HG03064 (cell line): ENCODE measurements at regions not wholly inside any gene's neighbourhood (a gene's known extent, or its start where the extent isn't known, plus 50 kb on each side); places are given as distances from the start of the nearest gene placed in this dataset.
"Not testable (repeated sequence)": the region's sequence is repeated elsewhere in the genome, so short reads cannot be mapped to it uniquely, and the experiment has no call there.

Source experiments
- ATAC-seq: cut with Tn5 transposase; IDR thresholded peaks from one replicate; pipeline ENCODE4 v1.9.1; 2021; ENCODE audit warnings: low read depth; ENCODE audit not compliant: unreplicated experiment

DNA sequence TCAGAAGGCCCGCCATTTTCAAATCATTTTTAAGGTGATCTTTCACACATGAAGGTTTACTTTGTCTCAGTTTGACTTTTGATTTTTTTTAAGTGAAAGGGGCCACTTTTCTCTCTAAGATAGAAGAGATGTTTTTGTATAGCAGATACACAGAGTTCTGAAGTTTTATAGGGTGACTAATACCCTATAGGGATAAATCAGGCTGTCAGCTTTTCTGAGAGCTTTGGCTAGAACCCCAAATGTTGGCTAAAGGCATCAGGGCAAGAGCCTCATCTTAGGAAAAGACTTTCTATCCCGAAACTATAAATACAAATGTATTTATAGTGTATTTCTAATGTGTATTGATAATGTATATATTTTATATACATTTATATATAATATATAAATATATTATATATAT is 181.4 kb downstream of the TBX18 start:
- ATAC-seq, result no peak

DNA sequence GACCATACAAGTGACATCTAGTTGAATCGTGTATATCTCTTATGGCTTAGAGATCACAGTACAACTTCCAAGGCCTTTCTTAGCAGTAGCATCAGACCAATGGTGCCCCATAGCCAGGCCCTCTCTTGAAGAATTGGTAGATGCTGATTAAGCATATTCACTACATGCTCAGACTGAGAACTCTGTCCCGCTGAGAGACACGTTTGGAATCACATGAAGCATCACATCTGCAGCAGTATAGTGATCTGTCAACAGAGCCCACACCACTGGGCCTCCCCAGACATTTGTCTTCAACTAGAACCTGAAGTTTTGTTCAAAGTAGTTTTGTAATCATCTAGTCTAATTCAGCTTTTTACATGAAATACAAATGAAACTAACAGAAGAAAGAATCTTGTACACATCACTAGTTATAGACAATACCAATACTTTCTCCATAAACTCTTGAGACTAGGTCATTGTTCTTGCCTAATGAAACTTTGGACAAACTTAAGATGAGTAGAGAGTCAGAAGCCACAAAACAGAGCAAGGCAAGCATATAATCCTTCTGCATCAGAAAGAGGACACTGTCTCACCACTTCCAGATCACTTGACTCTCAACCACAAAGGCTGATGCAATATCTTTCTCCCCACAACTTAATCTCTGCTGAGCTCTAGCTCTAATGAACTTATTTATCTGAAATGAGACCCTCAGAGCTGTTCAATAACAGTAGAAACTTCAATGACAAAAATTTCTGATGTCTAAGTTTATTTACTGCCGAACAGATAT is 182.7 kb downstream of the TBX18 start:
- no peak for ATAC-seq

DNA sequence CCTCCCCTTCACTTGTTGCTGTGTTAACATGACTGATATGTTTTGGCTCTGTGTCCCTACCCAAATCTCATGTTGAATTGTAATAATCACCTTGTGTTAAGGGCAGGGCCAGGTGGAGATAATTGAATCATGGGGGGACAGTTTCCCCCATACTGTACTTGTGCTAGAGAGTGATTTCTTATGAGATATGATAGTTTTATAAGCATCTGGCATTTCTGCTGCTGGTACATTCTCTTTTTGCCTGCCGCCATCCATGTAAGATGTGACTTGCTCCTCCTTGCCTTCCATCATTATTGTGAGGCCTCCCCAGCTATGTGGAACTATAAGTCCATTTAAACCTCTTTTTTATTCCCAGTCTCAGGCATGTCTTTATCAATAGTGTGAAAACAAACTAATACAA is 185.0 kb downstream of the TBX18 start:
- ATAC-seq, result no peak

DNA sequence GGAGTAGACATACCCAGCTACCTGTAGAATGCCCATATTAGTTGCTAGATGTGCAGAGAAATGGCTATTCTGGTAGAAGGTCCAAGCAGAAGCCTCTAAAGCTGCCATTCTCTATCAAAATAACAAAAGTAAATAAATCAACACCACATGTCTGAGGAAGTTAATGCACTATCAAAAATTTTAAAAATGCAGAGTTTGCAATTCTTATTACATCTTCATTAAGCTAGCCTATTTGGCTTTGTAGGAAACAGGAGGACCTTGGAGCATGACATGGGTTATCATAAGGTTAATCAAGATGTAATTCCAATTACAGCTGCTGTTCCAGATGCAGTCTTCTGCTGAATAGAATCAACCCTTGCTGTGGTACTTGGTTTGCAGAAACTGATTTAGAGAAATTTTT is 188.4 kb downstream of the TBX18 start:
- no peak for ATAC-seq

DNA sequence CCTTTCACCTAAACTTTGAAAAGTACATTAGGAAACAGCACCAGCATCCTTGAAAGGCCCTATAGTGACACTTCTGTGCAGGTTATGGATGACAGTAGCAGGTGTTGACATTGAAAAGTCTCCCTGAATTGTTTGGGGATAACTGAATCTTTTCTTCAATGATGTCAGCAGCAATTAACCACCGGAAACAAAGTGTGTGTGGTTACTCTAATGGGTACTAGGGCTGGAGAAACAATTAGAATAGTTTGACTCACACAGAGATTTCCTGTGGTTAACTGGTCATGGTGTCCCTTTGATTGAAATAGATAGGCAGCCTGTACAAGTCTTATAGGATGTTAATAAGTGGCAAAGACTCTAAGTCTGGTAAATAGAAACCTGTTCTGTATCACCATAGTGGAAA is 189.1 kb downstream of the TBX18 start:
- ATAC-seq, result peak; percentile 96

DNA sequence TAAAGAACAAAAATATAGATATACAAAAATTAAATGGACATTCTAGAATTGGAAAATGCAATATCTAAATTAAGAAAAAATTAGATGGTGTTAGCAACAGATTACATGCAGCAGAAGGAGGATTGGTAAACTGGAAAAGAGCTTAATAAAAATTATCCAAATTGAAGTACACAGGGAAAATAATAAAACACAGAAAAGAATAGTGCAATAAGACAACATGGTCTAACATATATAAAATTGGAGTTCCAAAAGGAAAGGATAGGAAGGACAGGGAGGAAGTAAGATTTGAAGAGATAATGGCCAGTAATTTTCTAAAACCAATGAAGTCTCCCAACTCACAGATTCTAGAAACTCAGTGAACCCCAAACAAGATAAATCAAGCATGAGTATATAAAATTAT is 194.5 kb downstream of the TBX18 start:
- ATAC-seq, result no peak

DNA sequence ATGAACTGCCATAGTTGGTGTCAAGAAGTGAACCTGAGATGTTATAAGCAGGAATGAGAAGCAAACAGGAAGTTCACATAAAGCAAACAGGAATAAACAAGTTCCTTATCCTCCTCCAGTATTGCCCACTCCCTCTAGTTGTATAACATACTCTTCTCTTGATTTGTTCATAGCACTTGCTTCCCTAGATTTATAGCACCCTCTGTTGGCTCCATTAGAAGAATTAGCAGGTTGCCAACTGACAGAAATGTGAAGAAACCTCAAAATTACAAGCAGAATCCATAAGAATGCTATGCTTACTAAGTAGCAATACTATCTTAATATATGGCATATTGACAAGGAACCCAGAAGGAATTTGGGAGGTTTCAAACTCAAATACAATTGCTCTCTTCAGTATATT is 195.4 kb downstream of the TBX18 start:
- ATAC-seq, result no peak

DNA sequence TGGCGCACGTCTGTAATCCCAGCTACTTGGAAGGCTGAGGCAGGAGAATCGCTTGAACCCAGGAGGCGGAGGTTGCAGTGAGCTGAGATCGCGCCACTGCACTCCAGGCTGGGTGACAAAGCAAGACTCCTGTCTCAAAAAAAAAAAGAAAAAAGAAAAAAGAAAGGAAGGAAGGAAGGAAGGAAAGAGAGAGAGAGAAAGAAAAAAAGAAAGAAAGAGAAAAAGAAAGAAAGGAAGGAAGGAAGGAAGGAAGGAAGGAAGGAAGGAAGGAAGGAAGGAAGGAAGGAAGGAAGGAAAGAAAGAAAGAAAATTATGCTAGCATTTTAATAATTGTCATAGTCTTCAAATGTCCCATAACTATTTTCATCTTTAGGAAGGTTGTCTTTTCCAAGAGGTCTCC is 198.7 kb downstream of the TBX18 start:
- ATAC-seq, result not testable (repeated sequence)

DNA sequence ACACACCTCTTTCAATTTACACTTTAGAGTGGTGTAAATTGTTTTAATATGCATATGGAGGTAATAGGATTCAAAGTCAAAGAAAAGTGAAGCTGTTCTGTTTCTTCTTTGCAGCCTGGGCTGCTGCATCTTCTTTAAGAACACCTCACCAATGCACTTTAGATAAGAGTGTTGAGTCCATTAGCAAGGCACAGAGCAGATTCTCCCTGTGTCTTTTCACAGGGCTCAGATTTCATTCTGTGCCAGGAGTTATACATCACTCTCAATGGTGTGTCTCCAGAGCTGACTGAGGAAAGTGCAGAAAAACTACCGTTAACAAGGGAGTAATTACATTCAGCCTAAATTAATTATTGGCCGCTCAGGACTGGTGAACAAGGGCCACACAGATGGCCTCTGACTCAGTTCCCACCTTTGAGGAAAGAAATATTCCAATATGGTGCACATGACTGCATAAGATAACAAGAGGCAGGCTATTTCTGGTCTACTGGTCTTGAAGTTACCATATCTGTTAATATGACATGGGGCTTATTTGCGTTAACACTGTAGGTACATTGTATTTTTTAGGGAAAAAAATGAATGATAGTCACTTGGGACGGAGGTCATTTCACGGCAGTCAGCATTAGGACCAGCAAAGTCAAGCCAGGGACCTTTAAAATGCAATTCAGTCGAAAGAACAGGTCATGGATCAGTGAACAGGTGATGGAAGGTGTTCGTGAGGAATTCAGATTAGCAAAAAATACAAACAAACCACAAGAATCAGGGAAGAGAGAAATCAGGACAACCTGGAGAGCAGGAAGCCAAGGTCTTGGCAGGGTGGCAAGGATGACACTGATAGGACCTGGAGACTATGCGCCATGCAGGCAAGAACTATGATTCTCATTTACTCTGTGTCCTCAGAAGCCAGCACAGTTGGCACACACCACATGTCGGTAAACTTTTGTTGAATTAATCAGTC is 203.7 kb downstream of the TBX18 start:
- no peak for ATAC-seq

DNA sequence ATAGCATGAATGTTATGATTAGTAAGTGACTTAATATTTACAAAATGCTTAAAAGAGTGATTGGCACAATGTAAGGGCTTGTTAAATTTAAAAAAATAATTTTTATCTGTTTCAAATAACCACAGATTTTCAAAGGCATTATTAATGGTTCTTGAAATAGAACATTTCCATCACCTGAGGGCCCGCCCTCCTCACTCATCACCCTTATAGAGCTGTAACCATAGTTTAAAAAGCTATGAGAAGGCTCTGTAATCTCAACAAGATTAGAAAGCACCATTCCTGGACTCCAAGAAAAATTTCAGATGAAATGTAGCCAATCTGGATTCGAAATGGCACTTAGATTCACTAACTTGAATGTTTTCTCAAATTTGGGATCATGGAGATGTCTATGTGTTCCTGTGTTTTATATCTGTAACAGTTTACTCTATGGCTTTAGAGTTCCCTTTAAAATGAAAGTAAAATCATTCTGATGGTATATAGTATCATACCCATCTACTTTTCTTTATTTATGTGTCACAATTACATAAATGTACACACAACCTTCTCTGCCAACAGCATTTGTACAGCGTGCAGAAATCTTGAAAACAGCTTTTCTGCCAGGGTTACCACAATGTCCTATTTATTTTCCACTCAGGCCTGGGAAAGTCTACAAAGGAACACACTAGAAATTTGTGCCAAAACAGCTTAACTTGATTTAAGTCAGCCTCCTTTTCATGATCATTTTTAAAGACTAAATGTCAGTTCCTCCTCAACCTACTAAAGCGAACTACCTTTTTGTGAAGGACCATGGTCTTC is 207.7 kb downstream of the TBX18 start:
- ATAC-seq, result no peak

DNA sequence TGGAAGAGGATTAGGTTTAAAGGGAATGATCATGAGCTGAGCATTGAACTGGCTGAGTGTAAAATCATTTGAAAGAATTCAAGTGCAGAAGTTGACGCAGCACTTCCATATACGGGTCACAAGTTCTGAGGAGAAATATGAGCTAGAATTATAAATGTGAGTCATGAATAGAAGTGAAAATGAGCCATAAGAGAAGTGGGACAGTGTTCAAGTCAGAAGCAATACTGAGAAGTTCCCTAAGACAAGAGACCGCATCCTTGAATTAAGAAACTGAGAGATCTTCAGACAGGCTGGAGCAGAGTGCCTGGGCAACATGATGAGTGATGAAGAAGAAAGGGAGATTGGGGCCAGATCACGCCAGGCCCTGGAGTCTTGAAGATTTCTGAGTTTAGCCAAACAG is 209.7 kb downstream of the TBX18 start:
- no peak for ATAC-seq

DNA sequence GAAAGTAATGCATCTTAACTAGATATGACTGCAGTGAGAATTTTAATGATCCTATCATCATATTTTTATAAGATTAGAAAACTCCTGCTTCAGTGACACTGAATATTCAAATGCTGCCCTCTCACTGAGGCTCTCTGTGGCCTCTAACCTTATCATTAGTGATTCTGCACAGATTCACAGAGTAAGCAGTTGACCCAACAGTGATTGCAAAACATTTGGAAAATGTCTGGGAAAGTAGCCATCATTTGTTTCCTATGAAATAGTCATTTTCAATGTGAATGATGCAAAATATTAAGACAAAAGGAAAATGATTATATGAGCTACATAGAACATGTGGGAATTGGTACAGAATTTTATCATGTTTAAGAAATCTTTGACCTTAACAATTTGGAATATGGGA is 210.3 kb downstream of the TBX18 start:
- ATAC-seq, result no peak

DNA sequence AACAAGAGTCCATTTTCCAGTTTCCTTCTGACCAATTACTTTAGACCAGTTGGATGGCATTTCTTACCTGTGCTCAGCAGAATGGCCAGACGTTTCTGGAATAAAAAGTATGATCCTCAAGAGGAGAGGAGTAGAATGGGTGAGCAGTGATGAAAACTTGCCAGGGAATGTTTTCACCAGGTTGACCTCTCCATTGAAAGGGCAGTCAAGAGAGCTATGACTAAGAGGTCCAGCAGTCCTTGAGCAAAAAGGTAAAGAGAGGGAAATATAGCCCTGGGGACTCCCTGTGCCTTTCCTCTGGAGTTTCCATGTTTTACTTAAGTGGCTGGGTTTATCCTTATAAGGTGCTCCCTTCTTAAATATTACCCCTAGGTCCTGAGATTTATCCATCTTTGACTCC is 210.9 kb downstream of the TBX18 start:
- ATAC-seq, result no peak

DNA sequence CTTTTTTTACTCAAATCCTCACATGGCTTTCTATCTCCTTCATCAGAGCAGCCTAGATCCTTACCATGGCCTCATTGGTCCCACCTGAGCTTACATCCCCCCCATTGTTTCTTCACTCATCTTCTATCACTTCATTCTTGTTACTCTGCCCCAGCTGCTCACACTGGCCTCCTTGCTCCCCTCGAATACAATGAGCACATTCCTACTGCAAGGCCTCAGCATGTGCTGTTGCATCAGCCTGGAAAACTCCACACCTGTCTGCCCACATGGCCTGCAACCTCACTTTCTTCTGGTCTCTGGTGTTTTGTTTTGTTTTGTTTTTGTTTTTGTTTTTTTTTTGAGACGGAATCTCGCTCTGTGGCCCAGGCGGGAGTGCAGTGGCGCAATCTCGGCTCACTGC is 212.6 kb downstream of the TBX18 start:
- ATAC-seq, result no peak

DNA sequence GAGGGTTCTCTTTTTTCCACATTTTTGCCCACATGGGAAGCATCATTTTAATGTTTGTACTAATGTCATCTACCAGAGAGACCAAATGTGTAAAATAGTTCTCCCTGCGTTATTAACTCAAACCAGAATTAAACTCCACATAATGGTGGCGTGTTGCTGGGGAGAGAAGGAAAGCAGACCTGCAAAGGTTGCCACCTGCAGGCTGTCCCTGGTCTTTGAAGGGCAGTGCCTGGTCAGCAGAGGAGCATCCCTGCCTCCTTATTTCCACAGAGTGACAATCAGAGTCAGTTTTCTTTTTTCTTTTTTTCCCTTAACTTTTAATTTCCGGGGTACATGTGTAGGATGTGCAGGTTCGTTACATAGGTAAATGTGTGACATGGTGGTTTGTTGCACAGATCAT is 214.5 kb downstream of the TBX18 start:
- ATAC-seq, result no peak

DNA sequence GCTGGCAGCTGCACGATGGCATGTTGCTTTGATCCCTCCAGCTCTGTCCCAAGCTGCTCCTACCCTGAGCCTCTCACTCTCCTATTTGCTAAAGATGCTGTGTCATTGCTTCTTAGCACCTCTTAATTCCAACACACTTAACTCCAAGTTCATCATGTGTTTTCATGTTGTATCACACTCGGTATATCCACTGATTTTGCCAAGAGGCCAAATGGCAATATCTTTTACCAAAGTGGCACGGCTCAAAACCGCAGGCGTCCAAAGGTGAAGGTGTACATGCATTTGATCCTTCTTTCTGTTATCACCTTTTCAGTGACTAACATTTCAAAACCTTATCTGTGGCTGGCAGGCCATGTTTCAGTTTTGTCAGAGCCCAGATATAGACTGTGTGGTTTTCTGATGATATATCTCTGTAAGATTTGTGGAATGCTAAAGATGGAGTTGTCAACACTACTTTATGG is 217.0 kb downstream of the TBX18 start:
- ATAC-seq, result no peak

DNA sequence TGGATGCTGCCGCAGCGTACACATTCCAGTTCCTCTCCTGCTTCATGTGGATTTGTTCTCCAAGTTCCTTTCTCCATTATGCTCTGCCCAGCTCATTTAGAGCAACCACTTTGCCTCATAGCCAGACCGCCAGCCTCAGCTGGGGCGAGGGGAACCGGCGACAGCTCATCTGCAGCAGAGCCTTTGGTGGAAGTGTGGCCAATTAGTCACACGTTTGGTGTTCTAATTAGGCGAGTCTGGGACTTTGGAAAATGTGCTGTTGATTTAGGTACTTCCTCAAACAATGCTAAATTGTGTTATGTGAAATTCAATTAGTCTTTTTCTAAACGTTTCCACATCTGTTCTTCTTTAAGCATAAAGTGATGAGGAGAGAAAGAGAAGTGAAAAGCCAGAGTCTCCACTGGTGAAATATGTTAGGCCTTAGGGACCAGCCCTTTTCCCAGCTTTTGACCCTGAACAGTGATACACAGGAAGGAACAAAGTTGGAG is 217.9 kb downstream of the TBX18 start:
- ATAC-seq, result no peak

DNA sequence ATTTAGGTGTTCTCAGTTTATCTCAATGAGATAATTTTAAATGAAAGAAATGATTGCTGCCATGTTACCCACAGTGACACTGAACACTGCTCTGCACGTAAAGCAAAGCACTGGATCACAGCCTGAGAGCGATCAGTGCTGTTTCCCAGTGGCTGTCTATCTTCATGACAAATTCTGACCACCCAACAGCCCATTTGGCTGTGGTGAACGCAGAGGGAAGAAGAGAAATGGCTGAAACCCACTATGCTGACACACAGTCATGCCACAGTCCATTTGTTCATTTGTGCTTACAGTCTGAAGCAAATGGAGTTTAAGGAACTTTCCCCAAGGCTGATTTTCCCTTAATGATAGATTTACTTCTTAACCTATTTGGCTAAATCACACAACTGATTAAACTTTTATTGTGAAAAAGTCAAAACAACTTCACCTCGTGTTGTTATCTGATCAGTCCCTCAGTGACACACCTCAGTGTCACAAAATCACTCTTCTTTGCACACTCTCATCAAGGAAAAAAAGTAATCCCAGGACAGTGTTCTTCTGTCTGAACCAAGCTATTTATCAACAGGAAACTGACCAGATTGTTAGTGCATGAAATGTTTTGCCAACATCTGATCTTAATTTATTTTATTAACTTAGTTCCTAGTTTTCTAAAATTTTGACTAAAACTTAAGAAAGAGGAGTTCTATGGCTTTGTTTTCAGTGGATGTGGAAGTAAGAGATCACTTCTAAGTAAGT is 225.1 kb downstream of the TBX18 start:
- no peak for ATAC-seq

DNA sequence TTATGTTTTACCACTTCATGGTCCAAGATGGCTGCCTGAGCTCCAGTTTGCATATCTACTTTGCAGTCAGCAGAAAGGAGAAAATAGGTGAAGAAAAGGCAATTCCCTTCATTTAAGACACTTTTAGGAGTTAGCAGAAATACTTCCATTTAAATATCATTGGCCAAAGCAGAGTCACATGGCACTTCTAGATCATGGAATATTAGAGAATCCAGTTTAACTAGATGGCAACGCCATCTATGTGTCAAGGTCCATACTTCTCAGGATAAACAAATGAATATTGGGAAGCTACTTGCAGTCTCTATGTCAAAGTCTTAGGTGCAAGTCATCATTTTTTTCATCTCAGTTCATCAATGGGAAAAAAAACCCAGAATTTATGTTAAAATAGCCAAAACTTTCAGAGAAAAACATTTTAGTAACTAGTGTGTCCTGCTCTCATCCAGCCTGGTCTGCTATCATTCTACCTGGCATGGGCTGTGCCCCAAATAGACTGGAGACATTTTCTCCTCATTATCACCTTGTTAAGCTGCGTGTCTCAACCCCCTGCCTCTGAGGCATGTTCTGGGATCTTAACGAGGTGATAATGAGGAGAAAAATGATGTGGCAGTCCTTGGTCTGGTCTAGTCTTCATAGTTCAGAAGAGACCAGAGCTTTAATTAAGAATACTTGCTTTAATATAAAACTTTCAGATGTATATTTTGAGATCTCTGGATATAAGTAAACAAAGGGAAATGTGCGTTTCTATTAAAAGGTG is 227.3 kb downstream of the TBX18 start:
- no peak for ATAC-seq
